ENCODE measurements at regions not wholly inside any gene's neighbourhood (a gene's known extent, or its start where the extent isn't known, plus 50 kb on each side); places are given as distances from the start of the nearest gene placed in this dataset.

DNA sequence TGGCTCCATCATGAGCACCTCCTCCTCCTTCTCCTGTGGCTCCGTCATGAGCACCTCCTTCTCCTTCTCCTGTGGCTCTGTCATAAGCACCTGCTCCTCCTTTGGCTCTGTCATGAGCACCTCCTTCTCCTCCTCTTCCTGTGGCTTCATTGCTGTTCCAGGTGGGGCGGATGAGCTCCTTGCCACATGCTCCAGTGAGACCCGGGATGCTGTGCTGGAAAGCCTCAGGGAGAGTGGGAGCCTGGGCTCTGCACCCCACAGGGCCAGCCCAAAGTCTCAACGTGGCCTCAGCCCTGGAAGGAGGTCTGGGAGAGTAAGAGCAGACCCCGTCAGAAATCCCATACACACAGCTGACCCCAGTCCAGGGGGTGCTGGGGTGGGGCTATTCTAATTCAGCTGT lies 380.7 kb downstream of the TCERG1L start:
- TF ChIP-seq, protein P1, sequence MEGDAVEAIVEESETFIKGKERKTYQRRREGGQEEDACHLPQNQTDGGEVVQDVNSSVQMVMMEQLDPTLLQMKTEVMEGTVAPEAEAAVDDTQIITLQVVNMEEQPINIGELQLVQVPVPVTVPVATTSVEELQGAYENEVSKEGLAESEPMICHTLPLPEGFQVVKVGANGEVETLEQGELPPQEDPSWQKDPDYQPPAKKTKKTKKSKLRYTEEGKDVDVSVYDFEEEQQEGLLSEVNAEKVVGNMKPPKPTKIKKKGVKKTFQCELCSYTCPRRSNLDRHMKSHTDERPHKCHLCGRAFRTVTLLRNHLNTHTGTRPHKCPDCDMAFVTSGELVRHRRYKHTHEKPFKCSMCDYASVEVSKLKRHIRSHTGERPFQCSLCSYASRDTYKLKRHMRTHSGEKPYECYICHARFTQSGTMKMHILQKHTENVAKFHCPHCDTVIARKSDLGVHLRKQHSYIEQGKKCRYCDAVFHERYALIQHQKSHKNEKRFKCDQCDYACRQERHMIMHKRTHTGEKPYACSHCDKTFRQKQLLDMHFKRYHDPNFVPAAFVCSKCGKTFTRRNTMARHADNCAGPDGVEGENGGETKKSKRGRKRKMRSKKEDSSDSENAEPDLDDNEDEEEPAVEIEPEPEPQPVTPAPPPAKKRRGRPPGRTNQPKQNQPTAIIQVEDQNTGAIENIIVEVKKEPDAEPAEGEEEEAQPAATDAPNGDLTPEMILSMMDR (IDR thresholded peaks at IDR 0.05 in 4 of 5, conservative IDR thresholded peaks at IDR 0.05 in 1 of 5) = no peak
- TF ChIP-seq POLR2A (IDR thresholded peaks at IDR 0.05) = no peak
